CD4-positive, alpha-beta T cell (primary cell): ENCODE measurements at regions not wholly inside any gene's neighbourhood (a gene's known extent, or its start where the extent isn't known, plus 50 kb on each side); places are given as distances from the start of the nearest gene placed in this dataset.

Source experiments
- ATAC-seq: fragments of 200-7000 bp; cut with Tn5 transposase; one replicate; pipeline ENCODE4 v1.10.0; 2022; ENCODE audit warnings: mild to moderate bottlenecking; ENCODE audit not compliant: poor library complexity
- CTCF ChIA-PET: fragments of 350-600 bp; sonication (Branson Sonifier 250); formaldehyde crosslinking; loops from one replicate; lab custom pipeline; 2021; ENCODE audit warnings: antibody characterized with exemption, inconsistent platforms; lab: Charles Lee
- POLR2A ChIA-PET: fragments of 350-600 bp; sonication (Branson Sonifier 250); formaldehyde crosslinking; loops from one replicate; lab custom pipeline; 2021; ENCODE audit warnings: antibody characterized with exemption, inconsistent platforms; lab: Charles Lee
- DNase-seq, 14 experiments: peaks; one replicate each; pipeline ENCODE4 v3.0.0-alpha.2; 2013 to 2020; ENCODE audit warnings: mixed read lengths in 2 of 14
- H3K27ac ChIP-seq, 2 donors: one replicate each; pipeline versions ENCODE4 v1.5.1 to v1.7.0; 2013; ENCODE audit warnings: low read length in 2 of 2, low read depth in 1 of 2, mild to moderate bottlenecking in 1 of 2
- H3K27me3 ChIP-seq, 2 experiments: 1 replicate in 1 of 2; 2 replicates in 1 of 2; pipeline versions ENCODE4 v1.6.1 to v1.7.0; 2013; ENCODE audit warnings: low read length in 2 of 2, control low read depth in 1 of 2, mild to moderate bottlenecking in 1 of 2, moderate library complexity in 1 of 2; ENCODE audit not compliant: insufficient read depth in 2 of 2, control insufficient read depth in 1 of 2
- H3K36me3 ChIP-seq: one replicate; pipeline ENCODE4 v1.6.1; 2013; ENCODE audit warnings: low read length, control low read depth; ENCODE audit not compliant: insufficient read depth
- H3K4me1 ChIP-seq: one replicate; pipeline ENCODE4 v1.6.1; 2013; ENCODE audit warnings: low read length, control low read depth; ENCODE audit not compliant: insufficient read depth
- H3K4me3 ChIP-seq: one replicate; pipeline ENCODE4 v1.5.1; 2013; ENCODE audit warnings: mild to moderate bottlenecking, low read length, moderate library complexity
- H3K9me3 ChIP-seq, 2 experiments: 1 replicate in 1 of 2; 2 replicates in 1 of 2; pipeline versions ENCODE4 v1.6.1 to v1.7.0; 2013; ENCODE audit warnings: low read length in 2 of 2, mild to moderate bottlenecking in 2 of 2, control low read depth in 1 of 2, moderate library complexity in 1 of 2; ENCODE audit not compliant: control insufficient read depth in 1 of 2, insufficient read depth in 1 of 2
- H3K27ac Mint-ChIP-seq: one replicate; pipeline ENCODE4 v1.8.0; 2020; ENCODE audit warnings: mixed read lengths
- H3K27me3 Mint-ChIP-seq: one replicate; pipeline ENCODE4 v1.8.0; 2021; ENCODE audit warnings: mixed read lengths
- H3K36me3 Mint-ChIP-seq: one replicate; pipeline ENCODE4 v1.8.0; 2021; ENCODE audit warnings: low read depth, mixed read lengths
- H3K4me1 Mint-ChIP-seq: one replicate; pipeline ENCODE4 v1.8.0; 2021; ENCODE audit warnings: low read depth, mixed read lengths
- H3K4me3 Mint-ChIP-seq: one replicate; pipeline ENCODE4 v1.8.0; 2020; ENCODE audit warnings: mild to moderate bottlenecking, mixed read lengths
- H3K9me3 Mint-ChIP-seq: one replicate; pipeline ENCODE4 v1.8.0; 2020; ENCODE audit warnings: mixed read lengths
- CTCF ChIP-seq: fragments of 200-600 bp; IDR thresholded peaks from one replicate; pipeline ENCODE4 v1.8.0; 2022; ENCODE audit warnings: antibody characterized with exemption, mild to moderate bottlenecking
- intact Hi-C, 2 experiments: fragments of 100-400 bp; cut with DNase I in 1 of 2; cut with micrococcal nuclease in 1 of 2; formaldehyde crosslinking; loops; one replicate each; pipeline versions ENCODE4 v1.15.1 to v1.9.0; 2023 to 2025; cut with DNase I, micrococcal nuclease

- ATAC-seq (no peak), DNase-seq (no peak)
- no peaks in the 10 kb centered on the region for H3K4me1 Mint-ChIP-seq
- H3K9me3 Mint-ChIP-seq, result no peaks in the 10 kb centered on the region
- POLR2A ChIA-PET, result no interaction called here
- no peaks in the 10 kb centered on the region for H3K36me3 Mint-ChIP-seq
- intact Hi-C loops, result no loop called here
- Histone ChIP-seq H3K36me3 (no peaks in the 10 kb centered on the region), H3K4me3 (no peak overlapping the region), H3K4me1 (no peaks in the 10 kb centered on the region), H3K27me3 (no peaks in the 10 kb centered on the region), H3K9me3 (peaks cover 0 to 15% of the 10 kb centered on the region in 2 experiments), H3K27ac (no peak overlapping the region)
- H3K4me3 Mint-ChIP-seq, result no peak overlapping the region
- no peak overlapping the region for H3K27ac Mint-ChIP-seq
- no peak for TF ChIP-seq CTCF
- H3K27me3 Mint-ChIP-seq, result peaks cover 3% of the 10 kb centered on the region
- CTCF ChIA-PET, result no interaction called here
These were observed 1126.2 kb downstream of the BRD1 start for GRCh38 chr22:48701296-48702030.

- no peak overlapping the region for H3K27ac Mint-ChIP-seq
- peaks cover 0 to 15% of the 10 kb centered on the region in 2 experiments for H3K9me3 ChIP-seq
- H3K36me3 ChIP-seq, result no peaks in the 10 kb centered on the region
- H3K27me3 Mint-ChIP-seq, result peaks cover 3% of the 10 kb centered on the region
- H3K4me3 Mint-ChIP-seq, result no peak overlapping the region
- DNase-seq (no peak), ATAC-seq (no peak)
- H3K27me3 ChIP-seq, result no peaks in the 10 kb centered on the region
- H3K4me1 Mint-ChIP-seq, result no peaks in the 10 kb centered on the region
- H3K4me1 ChIP-seq, result no peaks in the 10 kb centered on the region
- TF ChIP-seq CTCF, result no peak
- CTCF ChIA-PET, result no interaction called here
- POLR2A ChIA-PET, result no interaction called here
- no peaks in the 10 kb centered on the region for H3K9me3 Mint-ChIP-seq
- intact Hi-C loops, result no loop called here
- no peak overlapping the region for H3K27ac ChIP-seq
- H3K4me3 ChIP-seq, result no peak overlapping the region
- H3K36me3 Mint-ChIP-seq, result no peaks in the 10 kb centered on the region
These were observed 1126.9 kb downstream of the BRD1 start for GRCh38 chr22:48700566-48701295.

- peaks cover 3% of the 10 kb centered on the region for H3K27me3 Mint-ChIP-seq
- H3K27ac ChIP-seq, result no peak overlapping the region
- H3K36me3 Mint-ChIP-seq, result no peaks in the 10 kb centered on the region
- H3K9me3 Mint-ChIP-seq, result no peaks in the 10 kb centered on the region
- no peak overlapping the region for H3K4me3 Mint-ChIP-seq
- H3K4me3 ChIP-seq, result no peak overlapping the region
- no peaks in the 10 kb centered on the region for H3K4me1 Mint-ChIP-seq
- CTCF ChIA-PET, result no interaction called here
- intact Hi-C loops, result no loop called here
- H3K9me3 ChIP-seq, result peaks cover 0 to 15% of the 10 kb centered on the region in 2 experiments
- ATAC-seq (no peak), DNase-seq (no peak)
- no peaks in the 10 kb centered on the region for H3K27me3 ChIP-seq
- H3K27ac Mint-ChIP-seq, result no peak overlapping the region
- H3K36me3 ChIP-seq, result no peaks in the 10 kb centered on the region
- H3K4me1 ChIP-seq, result no peaks in the 10 kb centered on the region
- TF ChIP-seq CTCF, result no peak
- POLR2A ChIA-PET, result no interaction called here
These were observed 1127.5 kb downstream of the BRD1 start for GRCh38 chr22:48700180-48700565.
